HCT116 (cell line): ENCODE measurements at regions not wholly inside any gene's neighbourhood (a gene's known extent, or its start where the extent isn't known, plus 50 kb on each side); places are given as distances from the start of the nearest gene placed in this dataset.

ENCODE experiments used
- ATAC-seq: fragments of 200-7000 bp; cut with Tn5 transposase; 2 replicates; pipeline ENCODE4 v1.9.1; 2020; ENCODE audit warnings: mild to moderate bottlenecking, moderate library complexity
- BruUV-seq: library from RNA; stranded (reverse); fragments of 400-500 nt; replicated peaks from 2 replicates; lab custom pipeline; 2021; lab: Mats Ljungman, UMichigan
- CTCF ChIA-PET: fragments of 300-600 bp; sonication (Branson Sonifier 250); formaldehyde crosslinking; loops from one replicate; lab custom pipeline; 2021; ENCODE audit warnings: antibody characterized with exemption; lab: Charles Lee
- POLR2A ChIA-PET: fragments of 300-600, 350-600 bp; sonication (Branson Sonifier 250); formaldehyde crosslinking; loops from one replicate; lab custom pipeline; 2021; ENCODE audit warnings: antibody characterized with exemption; lab: Charles Lee
- RAD21 ChIA-PET, 2 experiments: fragments of 300-600 bp; sonication (Branson Sonifier 250); formaldehyde crosslinking; loops; one replicate each; lab custom pipeline; 2023; ENCODE audit warnings: low total read pairs in 2 of 2; ENCODE audit not compliant: uncharacterized antibody in 2 of 2, unreplicated experiment in 2 of 2, low non-redundant PET in 1 of 2; lab: Charles Lee
- DNase-seq: peaks from one replicate; pipeline ENCODE4 v3.0.0-alpha.2; 2010; ENCODE audit warnings: low read depth, low spot score
- H2AFZ ChIP-seq: fragments of 200-600 bp; shearing (Covaris generic), sonication (generic); 2 replicates; pipeline ENCODE4 v1.6.1; 2017; ENCODE audit warnings: low read depth, mixed run types, mixed read lengths, antibody characterized with exemption, low read length; ENCODE audit not compliant: poor library complexity, severe bottlenecking
- H3K27ac ChIP-seq: 2 replicates; pipeline ENCODE4 v1.5.1; 2012; ENCODE audit warnings: low read depth, low read length
- H3K27me3 ChIP-seq: fragments of 200-600 bp; sonication (generic); 2 replicates; pipeline ENCODE4 v1.6.1; 2016; ENCODE audit warnings: mixed run types, low read length, mixed read lengths; ENCODE audit not compliant: insufficient read depth
- H3K36me3 ChIP-seq, 2 experiments: fragments of 200-500 bp in 1 of 2; fragments of 200-600 bp in 1 of 2; sonication (Bioruptor generic) in 1 of 2; sonication (generic) in 1 of 2; 2 replicates each; pipeline versions ENCODE4 v1.5.1 to v1.6.1; 2014 to 2016; ENCODE audit warnings: low read length in 2 of 2, inconsistent platforms in 1 of 2, mixed read lengths in 1 of 2, mixed run types in 1 of 2; ENCODE audit not compliant: insufficient read depth in 2 of 2, control insufficient read depth in 1 of 2
- H3K4me1 ChIP-seq, 2 experiments: fragments of 200-600 bp in 1 of 2; sonication (generic) in 1 of 2; 2 replicates each; pipeline versions ENCODE4 v1.5.1 to v1.6.1; 2012 to 2017; ENCODE audit warnings: low read length in 2 of 2, inconsistent platforms in 1 of 2, mild to moderate bottlenecking in 1 of 2, mixed read lengths in 1 of 2, mixed run types in 1 of 2, moderate library complexity in 1 of 2; ENCODE audit not compliant: insufficient read depth in 2 of 2, control insufficient read depth in 1 of 2
- H3K4me2 ChIP-seq: fragments of 200-600 bp; sonication (generic); 2 replicates; pipeline ENCODE4 v1.6.1; 2017; ENCODE audit warnings: mixed run types, low read length, mixed read lengths
- H3K4me3 ChIP-seq, 2 experiments: fragments of 200-600 bp in 1 of 2; sonication (generic) in 1 of 2; replicated peaks in 1 of 2; 2 replicates each; pipeline ENCODE4 v1.5.1; 2011 to 2016; ENCODE audit warnings: low read length in 2 of 2, control low read depth in 1 of 2, low read depth in 1 of 2, mild to moderate bottlenecking in 1 of 2, mixed read lengths in 1 of 2, mixed run types in 1 of 2
- H3K79me2 ChIP-seq: fragments of 200-600 bp; sonication (generic); 2 replicates; pipeline ENCODE4 v1.6.1; 2017; ENCODE audit warnings: mild to moderate bottlenecking, mixed run types, low read length, moderate library complexity, mixed read lengths; ENCODE audit not compliant: insufficient read depth
- H3K9ac ChIP-seq: fragments of 200-600 bp; sonication (generic); 2 replicates; pipeline ENCODE4 v1.6.1; 2016; ENCODE audit warnings: low read length, mixed read lengths
- H3K9me2 ChIP-seq: fragments of 200-600 bp; sonication (generic), shearing (Covaris generic); 2 replicates; pipeline ENCODE4 v1.6.1; 2017; ENCODE audit warnings: mixed run types, mild to moderate bottlenecking, moderate library complexity; ENCODE audit not compliant: insufficient read depth
- H3K9me3 ChIP-seq, 2 experiments: fragments of 200-500 bp in 1 of 2; fragments of 200-600 bp in 1 of 2; sonication (Bioruptor generic) in 1 of 2; sonication (generic) in 1 of 2; 2 replicates each; pipeline ENCODE4 v1.6.1; 2014 to 2017; ENCODE audit warnings: low read length in 2 of 2, mixed read lengths in 2 of 2, inconsistent platforms in 1 of 2, low read depth in 1 of 2, mild to moderate bottlenecking in 1 of 2, mixed run types in 1 of 2, moderate library complexity in 1 of 2; ENCODE audit not compliant: control insufficient read depth in 1 of 2, insufficient read depth in 1 of 2
- H4K20me1 ChIP-seq: fragments of 200-600 bp; sonication (generic), shearing (Covaris generic); 2 replicates; pipeline ENCODE4 v1.6.1; 2017; ENCODE audit warnings: mixed run types, mild to moderate bottlenecking, moderate library complexity; ENCODE audit not compliant: insufficient read depth
- ATF3 ChIP-seq: IDR thresholded peaks from 2 replicates; pipeline ENCODE4 v1.6.1; 2012
- CBX3 ChIP-seq: IDR thresholded peaks from 2 replicates; pipeline ENCODE4 v1.6.1; 2012; ENCODE audit warnings: low read depth
- CEBPB ChIP-seq: IDR thresholded peaks from 2 replicates; pipeline ENCODE4 v1.6.1; 2012; ENCODE audit warnings: low read depth
- EGR1 ChIP-seq: IDR thresholded peaks from 2 replicates; pipeline ENCODE4 v1.6.1; 2012; ENCODE audit warnings: low read depth
- FOSL1 ChIP-seq: IDR thresholded peaks from 2 replicates; pipeline ENCODE4 v1.6.1; 2012; ENCODE audit warnings: low read depth
- JUND ChIP-seq: IDR thresholded peaks from 2 replicates; pipeline ENCODE4 v1.6.1; 2012
- MAX ChIP-seq: IDR thresholded peaks from 2 replicates; pipeline ENCODE4 v1.6.1; 2012
- POLR2A ChIP-seq: IDR thresholded peaks from 2 replicates; pipeline ENCODE4 v1.7.0; 2011; ENCODE audit warnings: borderline replicate concordance; ENCODE audit not compliant: insufficient read depth, insufficient read length; ENCODE audit errors: extremely low read depth
- POLR2AphosphoS5 ChIP-seq: IDR thresholded peaks from 2 replicates; pipeline ENCODE4 v1.6.1; 2011; ENCODE audit warnings: mild to moderate bottlenecking, low read depth, low read length, moderate library complexity
- SP1 ChIP-seq: IDR thresholded peaks from 2 replicates; pipeline ENCODE4 v1.6.1; 2012; ENCODE audit warnings: low read depth
- TCF7L2 ChIP-seq: IDR thresholded peaks from 2 replicates; pipeline ENCODE4 v1.7.0; 2011; ENCODE audit warnings: borderline replicate concordance, inconsistent platforms; ENCODE audit not compliant: insufficient read depth, insufficient read length; ENCODE audit errors: extremely low read depth
- ZBTB33 ChIP-seq: IDR thresholded peaks from 2 replicates; pipeline ENCODE4 v1.6.1; 2011; ENCODE audit warnings: mild to moderate bottlenecking, low read length, moderate library complexity; ENCODE audit not compliant: insufficient replicate concordance; ENCODE audit errors: extremely low read depth
- ZFX ChIP-seq: fragments of 450-650 bp; IDR thresholded peaks from 2 replicates; pipeline ENCODE4 v1.6.1; 2017
- intact Hi-C: fragments of 100-400 bp; cut with micrococcal nuclease; formaldehyde crosslinking; loops from 2 replicates; pipeline ENCODE4 v1.10.0; 2022

GRCh38 chr3:622314-622713, 425.8 kb downstream of the CHL1 start:
- Histone ChIP-seq H3K9me3 (peaks cover 4 to 13% of the 10 kb centered on the region in 2 experiments; a peak in 2 of 4 replicates), H3K27me3 (no peaks in the 10 kb centered on the region), H3K27ac (no peak overlapping the region), H3K4me3 (no peak overlapping the region), H4K20me1 (no peaks in the 10 kb centered on the region), H3K36me3 (no peaks in the 10 kb centered on the region), H3K79me2 (no peaks in the 10 kb centered on the region), H2AFZ (no peak overlapping the region), H3K9me2 (no peaks in the 10 kb centered on the region), H3K4me1 (no peaks in the 10 kb centered on the region), H3K4me2 (no peak overlapping the region), H3K9ac (no peak overlapping the region)
- no peak for ATAC-seq
- no peak for DNase-seq
- CTCF ChIA-PET, result no interaction called here
- intact Hi-C loops, result no loop called here
- RAD21 ChIA-PET, result no interaction called here
- no peak for TF ChIP-seq JUND
- no peak for TF ChIP-seq TCF7L2
- no peak for TF ChIP-seq ZBTB33
- no peak for TF ChIP-seq POLR2A
- TF ChIP-seq CBX3, result no peak
- TF ChIP-seq CEBPB, result no peak
- TF ChIP-seq ZFX, result no peak
- TF ChIP-seq MAX, result no peak
- TF ChIP-seq FOSL1, result no peak
- TF ChIP-seq ATF3, result no peak
- no peak for TF ChIP-seq EGR1
- TF ChIP-seq SP1, result no peak
- TF ChIP-seq POLR2AphosphoS5, result no peak
- BruUV-seq, result no TSS peak
- POLR2A ChIA-PET, result no interaction called here
